GM04504 (cell line): ENCODE measurements at regions not wholly inside any gene's neighbourhood (a gene's known extent, or its start where the extent isn't known, plus 50 kb on each side); places are given as distances from the start of the nearest gene placed in this dataset.

Experiments used
- DNase-seq: peaks from one replicate; pipeline ENCODE4 v3.0.0-alpha.2; 2012; ENCODE audit warnings: low read depth

- DNase-seq: no peak
Measured at GRCh38 chr12:44961887-44962286, 85.8 kb upstream of the NELL2 start.

GRCh38 chr12:44960856-44961255 is 84.7 kb upstream of the NELL2 start:
- no peak for DNase-seq

- no peak for DNase-seq
Measured at GRCh38 chr12:44960423-44960822, 84.3 kb upstream of the NELL2 start.

GRCh38 chr12:44947163-44947562 is 71.0 kb upstream of the NELL2 start:
- DNase-seq: no peak

- no peak for DNase-seq
Measured at GRCh38 chr12:44942714-44943113, 66.6 kb upstream of the NELL2 start.

- DNase-seq: peak; percentile 29
Measured at GRCh38 chr12:44930972-44931600, 55.0 kb upstream of the NELL2 start.

GRCh38 chr12:44929236-44929885 is 53.2 kb upstream of the NELL2 start:
- no peak for DNase-seq
